ENCODE measurements at regions not wholly inside any gene's neighbourhood (a gene's known extent, or its start where the extent isn't known, plus 50 kb on each side); places are given as distances from the start of the nearest gene placed in this dataset.

GRCh38 chr6:78308025-78308424 lies 559.3 kb upstream of the IRAK1BP1 start:
- no peak overlapping the region for H3K9ac ChIP-seq (ENCODE audit: low read length in 2 of 2)
- no peak overlapping the region for H3K27ac ChIP-seq (ENCODE audit: low read length)
- H3K9me3 ChIP-seq (ENCODE audit: control insufficient read depth in 2 of 2, low read length in 2 of 2): no peaks in the 10 kb centered on the region

GRCh38 chr6:78322068-78322845 lies 545.1 kb upstream of the IRAK1BP1 start:
- no peaks in the 10 kb centered on the region for H3K36me3 ChIP-seq (ENCODE audit: control insufficient read depth in 2 of 2, insufficient read depth in 2 of 2, low read length in 2 of 2)
- no peaks in the 10 kb centered on the region for H3K4me1 ChIP-seq (ENCODE audit: control insufficient read depth, insufficient read depth, low read length)
- no peak overlapping the region for H3K4me3 ChIP-seq (ENCODE audit: low read length in 2 of 2)
- no peak overlapping the region for H3K9ac ChIP-seq (ENCODE audit: low read length in 2 of 2)
- H3K27me3 ChIP-seq (ENCODE audit: control insufficient read depth in 1 of 2, insufficient read depth in 2 of 2, low read length in 2 of 2): no peaks in the 10 kb centered on the region
- H3K9me3 ChIP-seq (ENCODE audit: control insufficient read depth in 2 of 2, low read length in 2 of 2): peaks cover 0 to 1% of the 10 kb centered on the region in 2 donors
- H3K27ac ChIP-seq (ENCODE audit: low read length): no peak overlapping the region

More at GRCh38 chr6:78308025-78308424, 559.3 kb upstream of the IRAK1BP1 start:
- no peaks in the 10 kb centered on the region for H3K4me1 ChIP-seq (ENCODE audit: control insufficient read depth, insufficient read depth, low read length)
- H3K36me3 ChIP-seq (ENCODE audit: control insufficient read depth in 2 of 2, insufficient read depth in 2 of 2, low read length in 2 of 2): no peaks in the 10 kb centered on the region
- no peaks in the 10 kb centered on the region for H3K27me3 ChIP-seq (ENCODE audit: control insufficient read depth in 1 of 2, insufficient read depth in 2 of 2, low read length in 2 of 2)
- H3K4me3 ChIP-seq (ENCODE audit: low read length in 2 of 2): no peak overlapping the region

GRCh38 chr6:78324213-78324612 lies 543.1 kb upstream of the IRAK1BP1 start:
- Histone ChIP-seq H3K4me1 (ENCODE audit: control insufficient read depth, insufficient read depth, low read length) (no peaks in the 10 kb centered on the region), H3K27me3 (ENCODE audit: control insufficient read depth in 1 of 2, insufficient read depth in 2 of 2, low read length in 2 of 2) (no peaks in the 10 kb centered on the region), H3K9ac (ENCODE audit: low read length in 2 of 2) (no peak overlapping the region), H3K4me3 (ENCODE audit: low read length in 2 of 2) (no peak overlapping the region), H3K27ac (ENCODE audit: low read length) (no peak overlapping the region), H3K36me3 (ENCODE audit: control insufficient read depth in 2 of 2, insufficient read depth in 2 of 2, low read length in 2 of 2) (no peaks in the 10 kb centered on the region), H3K9me3 (ENCODE audit: control insufficient read depth in 2 of 2, low read length in 2 of 2) (peaks cover 0 to 2% of the 10 kb centered on the region in 2 donors)

GRCh38 chr6:78340755-78341154 lies 526.6 kb upstream of the IRAK1BP1 start:
- Histone ChIP-seq H3K4me3 (ENCODE audit: low read length in 2 of 2) (no peak overlapping the region), H3K27me3 (ENCODE audit: control insufficient read depth in 1 of 2, insufficient read depth in 2 of 2, low read length in 2 of 2) (no peaks in the 10 kb centered on the region), H3K27ac (ENCODE audit: low read length) (no peak overlapping the region), H3K36me3 (ENCODE audit: control insufficient read depth in 2 of 2, insufficient read depth in 2 of 2, low read length in 2 of 2) (no peaks in the 10 kb centered on the region), H3K9ac (ENCODE audit: low read length in 2 of 2) (no peak overlapping the region), H3K9me3 (ENCODE audit: control insufficient read depth in 2 of 2, low read length in 2 of 2) (no peaks in the 10 kb centered on the region), H3K4me1 (ENCODE audit: control insufficient read depth, insufficient read depth, low read length) (no peaks in the 10 kb centered on the region)

- no peak overlapping the region for H3K9ac ChIP-seq (ENCODE audit: low read length in 2 of 2)
- no peak overlapping the region for H3K27ac ChIP-seq (ENCODE audit: low read length)
- H3K36me3 ChIP-seq (ENCODE audit: control insufficient read depth in 2 of 2, insufficient read depth in 2 of 2, low read length in 2 of 2): no peaks in the 10 kb centered on the region
- no peak overlapping the region for H3K4me3 ChIP-seq (ENCODE audit: low read length in 2 of 2)
- no peaks in the 10 kb centered on the region for H3K9me3 ChIP-seq (ENCODE audit: control insufficient read depth in 2 of 2, low read length in 2 of 2)
- no peaks in the 10 kb centered on the region for H3K4me1 ChIP-seq (ENCODE audit: control insufficient read depth, insufficient read depth, low read length)
- H3K27me3 ChIP-seq (ENCODE audit: control insufficient read depth in 1 of 2, insufficient read depth in 2 of 2, low read length in 2 of 2): no peaks in the 10 kb centered on the region
Measured at GRCh38 chr6:78345882-78346281, 521.5 kb upstream of the IRAK1BP1 start.

GRCh38 chr6:78347191-78347916 lies 520.0 kb upstream of the IRAK1BP1 start:
- H3K27me3 ChIP-seq (ENCODE audit: control insufficient read depth in 1 of 2, insufficient read depth in 2 of 2, low read length in 2 of 2): no peaks in the 10 kb centered on the region
- H3K9ac ChIP-seq (ENCODE audit: low read length in 2 of 2): no peak overlapping the region
- no peaks in the 10 kb centered on the region for H3K36me3 ChIP-seq (ENCODE audit: control insufficient read depth in 2 of 2, insufficient read depth in 2 of 2, low read length in 2 of 2)
- no peak overlapping the region for H3K27ac ChIP-seq (ENCODE audit: low read length)
- H3K4me1 ChIP-seq (ENCODE audit: control insufficient read depth, insufficient read depth, low read length): no peaks in the 10 kb centered on the region
- H3K9me3 ChIP-seq (ENCODE audit: control insufficient read depth in 2 of 2, low read length in 2 of 2): no peaks in the 10 kb centered on the region
- H3K4me3 ChIP-seq (ENCODE audit: low read length in 2 of 2): no peak overlapping the region

- Histone ChIP-seq H3K36me3 (ENCODE audit: control insufficient read depth in 2 of 2, insufficient read depth in 2 of 2, low read length in 2 of 2) (no peaks in the 10 kb centered on the region), H3K27me3 (ENCODE audit: control insufficient read depth in 1 of 2, insufficient read depth in 2 of 2, low read length in 2 of 2) (no peaks in the 10 kb centered on the region), H3K9me3 (ENCODE audit: control insufficient read depth in 2 of 2, low read length in 2 of 2) (no peaks in the 10 kb centered on the region), H3K27ac (ENCODE audit: low read length) (no peak overlapping the region), H3K4me1 (ENCODE audit: control insufficient read depth, insufficient read depth, low read length) (no peaks in the 10 kb centered on the region), H3K4me3 (ENCODE audit: low read length in 2 of 2) (no peak overlapping the region), H3K9ac (ENCODE audit: low read length in 2 of 2) (no peak overlapping the region)
Measured at GRCh38 chr6:78353040-78353439, 514.3 kb upstream of the IRAK1BP1 start.

GRCh38 chr6:78363688-78364087 lies 503.7 kb upstream of the IRAK1BP1 start:
- no peaks in the 10 kb centered on the region for H3K9me3 ChIP-seq (ENCODE audit: control insufficient read depth in 2 of 2, low read length in 2 of 2)
- H3K4me1 ChIP-seq (ENCODE audit: control insufficient read depth, insufficient read depth, low read length): no peaks in the 10 kb centered on the region
- no peak overlapping the region for H3K27ac ChIP-seq (ENCODE audit: low read length)
- no peaks in the 10 kb centered on the region for H3K36me3 ChIP-seq (ENCODE audit: control insufficient read depth in 2 of 2, insufficient read depth in 2 of 2, low read length in 2 of 2)
- no peak overlapping the region for H3K4me3 ChIP-seq (ENCODE audit: low read length in 2 of 2)
- H3K27me3 ChIP-seq (ENCODE audit: control insufficient read depth in 1 of 2, insufficient read depth in 2 of 2, low read length in 2 of 2): no peaks in the 10 kb centered on the region
- H3K9ac ChIP-seq (ENCODE audit: low read length in 2 of 2): no peak overlapping the region

- H3K4me1 ChIP-seq (ENCODE audit: control insufficient read depth, insufficient read depth, low read length): no peaks in the 10 kb centered on the region
- no peaks in the 10 kb centered on the region for H3K9me3 ChIP-seq (ENCODE audit: control insufficient read depth in 2 of 2, low read length in 2 of 2)
- H3K27me3 ChIP-seq (ENCODE audit: control insufficient read depth in 1 of 2, insufficient read depth in 2 of 2, low read length in 2 of 2): no peaks in the 10 kb centered on the region
- H3K4me3 ChIP-seq (ENCODE audit: low read length in 2 of 2): no peak overlapping the region
- no peak overlapping the region for H3K9ac ChIP-seq (ENCODE audit: low read length in 2 of 2)
- no peak overlapping the region for H3K27ac ChIP-seq (ENCODE audit: low read length)
- no peaks in the 10 kb centered on the region for H3K36me3 ChIP-seq (ENCODE audit: control insufficient read depth in 2 of 2, insufficient read depth in 2 of 2, low read length in 2 of 2)
Measured at GRCh38 chr6:78365473-78365872, 501.9 kb upstream of the IRAK1BP1 start.

GRCh38 chr6:78377056-78377455 lies 490.3 kb upstream of the IRAK1BP1 start:
- no peaks in the 10 kb centered on the region for H3K36me3 ChIP-seq (ENCODE audit: control insufficient read depth in 2 of 2, insufficient read depth in 2 of 2, low read length in 2 of 2)
- H3K9me3 ChIP-seq (ENCODE audit: control insufficient read depth in 2 of 2, low read length in 2 of 2): peaks cover 0 to 6% of the 10 kb centered on the region in 2 donors
- no peaks in the 10 kb centered on the region for H3K4me1 ChIP-seq (ENCODE audit: control insufficient read depth, insufficient read depth, low read length)
- no peak overlapping the region for H3K4me3 ChIP-seq (ENCODE audit: low read length in 2 of 2)
- no peaks in the 10 kb centered on the region for H3K27me3 ChIP-seq (ENCODE audit: control insufficient read depth in 1 of 2, insufficient read depth in 2 of 2, low read length in 2 of 2)
- H3K27ac ChIP-seq (ENCODE audit: low read length): no peak overlapping the region
- no peak overlapping the region for H3K9ac ChIP-seq (ENCODE audit: low read length in 2 of 2)

GRCh38 chr6:78379982-78380381 lies 487.4 kb upstream of the IRAK1BP1 start:
- no peaks in the 10 kb centered on the region for H3K27me3 ChIP-seq (ENCODE audit: control insufficient read depth in 1 of 2, insufficient read depth in 2 of 2, low read length in 2 of 2)
- H3K4me1 ChIP-seq (ENCODE audit: control insufficient read depth, insufficient read depth, low read length): no peaks in the 10 kb centered on the region
- no peak overlapping the region for H3K27ac ChIP-seq (ENCODE audit: low read length)
- no peak overlapping the region for H3K4me3 ChIP-seq (ENCODE audit: low read length in 2 of 2)
- H3K9ac ChIP-seq (ENCODE audit: low read length in 2 of 2): no peak overlapping the region
- no peaks in the 10 kb centered on the region for H3K36me3 ChIP-seq (ENCODE audit: control insufficient read depth in 2 of 2, insufficient read depth in 2 of 2, low read length in 2 of 2)
- H3K9me3 ChIP-seq (ENCODE audit: control insufficient read depth in 2 of 2, low read length in 2 of 2): peaks cover 0 to 3% of the 10 kb centered on the region in 2 donors

Data from stomach smooth muscle (tissue), 2 donors.